Transverse colon (tissue), 3 donors: ENCODE measurements at regions not wholly inside any gene's neighbourhood (a gene's known extent, or its start where the extent isn't known, plus 50 kb on each side); places are given as distances from the start of the nearest gene placed in this dataset.

Experiments used
- CTCF ChIP-seq, 5 experiments: fragments of 200-600 bp in 3 of 5; fragments of 450-650 bp in 2 of 5; sonication (generic) in 3 of 5; IDR thresholded peaks; 1 replicate in 2 of 5; 2 replicates in 3 of 5; pipeline ENCODE4 v1.5.1; 2016 to 2017; ENCODE audit warnings: antibody characterized with exemption in 5 of 5, inconsistent platforms in 3 of 5, mild to moderate bottlenecking in 2 of 5, moderate library complexity in 1 of 5
- POLR2A ChIP-seq: fragments of 450-650 bp; IDR thresholded peaks from one replicate; pipeline ENCODE4 v1.6.1; 2016; ENCODE audit warnings: antibody characterized with exemption, mild to moderate bottlenecking, moderate library complexity

- TF ChIP-seq CTCF (IDR thresholded peaks at IDR 0.05), result no peak
- TF ChIP-seq POLR2A, result no peak
Measured at GRCh38 chr14:38837343-38838048, 265.5 kb downstream of the SEC23A start.
